Caco-2 (cell line): ENCODE measurements at regions not wholly inside any gene's neighbourhood (a gene's known extent, or its start where the extent isn't known, plus 50 kb on each side); places are given as distances from the start of the nearest gene placed in this dataset.
A peak's percentile ranks its signal among the peaks of the same experiment; 100 is the strongest.

Source experiments
- BruUV-seq: library from RNA; stranded (reverse); fragments of 400-500 nt; replicated peaks from 2 replicates; lab custom pipeline; 2021; lab: Mats Ljungman, UMichigan
- CTCF ChIA-PET: fragments of 300-600 bp; sonication (Branson Sonifier 250); formaldehyde crosslinking; loops from one replicate; lab custom pipeline; 2022; ENCODE audit warnings: antibody characterized with exemption; lab: Charles Lee
- POLR2A ChIA-PET: fragments of 300-600 bp; sonication (Branson Sonifier 250); formaldehyde crosslinking; loops from one replicate; lab custom pipeline; 2022; ENCODE audit warnings: antibody characterized with exemption; lab: Charles Lee
- DNase-seq, 2 experiments: peaks; one replicate each; pipeline versions ENCODE4 v3.0.0 to v3.0.0-alpha.2; 2020 to 2022
- H3K27me3 ChIP-seq: replicated peaks from 2 replicates; pipeline ENCODE4 v1.6.0; 2011; ENCODE audit warnings: low read length; ENCODE audit not compliant: control insufficient read depth, insufficient read depth
- H3K36me3 ChIP-seq: 2 replicates; pipeline ENCODE4 v1.5.1; 2011; ENCODE audit warnings: low read length; ENCODE audit not compliant: control insufficient read depth, insufficient read depth
- H3K4me1 ChIP-seq: fragments of 250-450 bp; sonication (Bioruptor Pico); 2 replicates; pipeline ENCODE4 v1.5.1; 2020; ENCODE audit warnings: mild to moderate bottlenecking
- H3K4me3 ChIP-seq: 2 replicates; pipeline ENCODE4 v1.5.1; 2011; ENCODE audit warnings: low read depth, mild to moderate bottlenecking, control low read depth, low read length
- H3K9me3 ChIP-seq: fragments of 250-450 bp; sonication (Bioruptor Pico); 2 replicates; pipeline ENCODE4 v1.5.1; 2020; ENCODE audit warnings: mild to moderate bottlenecking, moderate library complexity
- H3K27ac Mint-ChIP-seq: one replicate; pipeline ENCODE4 v1.8.0; 2022; ENCODE audit warnings: mixed read lengths; ENCODE audit not compliant: unreplicated experiment
- H3K27me3 Mint-ChIP-seq: one replicate; pipeline ENCODE4 v1.8.0; 2022; ENCODE audit warnings: mixed read lengths; ENCODE audit not compliant: insufficient read depth, unreplicated experiment
- H3K36me3 Mint-ChIP-seq: one replicate; pipeline ENCODE4 v1.8.0; 2022; ENCODE audit warnings: mild to moderate bottlenecking, mixed read lengths; ENCODE audit not compliant: insufficient read depth, unreplicated experiment
- H3K4me1 Mint-ChIP-seq: one replicate; pipeline ENCODE4 v1.8.0; 2022; ENCODE audit warnings: low read depth, mixed read lengths; ENCODE audit not compliant: unreplicated experiment
- H3K4me3 Mint-ChIP-seq: one replicate; pipeline ENCODE4 v1.8.0; 2022; ENCODE audit warnings: mild to moderate bottlenecking, moderate library complexity, mixed read lengths; ENCODE audit not compliant: unreplicated experiment
- H3K9me3 Mint-ChIP-seq: one replicate; pipeline ENCODE4 v1.8.0; 2022; ENCODE audit warnings: mixed read lengths; ENCODE audit not compliant: unreplicated experiment
- CTCF ChIP-seq, 2 experiments: fragments of 200-600 bp in 1 of 2; IDR thresholded peaks; 1 replicate in 1 of 2; 2 replicates in 1 of 2; pipeline versions ENCODE4 v1.5.1 to v1.8.0; 2011 to 2022; ENCODE audit warnings: antibody characterized with exemption in 1 of 2, control low read depth in 1 of 2, inconsistent platforms in 1 of 2, low read depth in 1 of 2, low read length in 1 of 2, mild to moderate bottlenecking in 1 of 2, moderate library complexity in 1 of 2; ENCODE audit not compliant: insufficient read depth in 1 of 2, severe bottlenecking in 1 of 2, unreplicated experiment in 1 of 2
- intact Hi-C: fragments of 100-400 bp; cut with micrococcal nuclease; formaldehyde crosslinking; loops from one replicate; pipeline ENCODE4 v1.10.0; 2022; ENCODE audit not compliant: unreplicated experiment

DNA sequence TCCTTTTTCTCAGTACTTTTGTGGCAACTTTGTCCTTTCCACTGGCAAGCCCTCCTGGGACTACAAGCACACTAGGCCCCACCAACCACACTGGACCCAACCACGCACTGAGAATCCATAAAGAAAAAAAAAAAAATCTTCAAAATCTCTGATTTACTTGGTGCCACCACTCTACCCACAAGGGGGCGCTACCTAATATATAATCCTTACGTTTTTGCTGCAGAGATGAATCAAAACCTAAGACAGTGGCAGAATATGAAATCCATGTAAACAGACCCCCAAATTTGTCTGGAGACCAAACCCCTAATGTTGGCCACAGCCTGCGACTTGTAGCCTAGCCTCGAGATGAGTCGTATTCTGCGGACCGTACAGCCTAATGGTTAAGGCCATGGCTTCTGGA lies 63.5 kb upstream of the ARHGAP36 start:
- CTCF ChIA-PET = interaction anchor here (0.7 kb wide), 1 partner anchor 9 kb away, joined by 3 read pairs; no protein-coding TSS in a partner anchor
- intact Hi-C loops = loop anchor here (1.0 kb wide), 1 partner anchor 639 kb away; no protein-coding TSS in a partner anchor
- Histone ChIP-seq H3K4me1 (no peaks in the 10 kb centered on the region), H3K36me3 (no peaks in the 10 kb centered on the region), H3K9me3 (no peaks in the 10 kb centered on the region), H3K4me3 (no peak overlapping the region), H3K27me3 (no peaks in the 10 kb centered on the region)
- H3K27ac Mint-ChIP-seq = no peak overlapping the region
- no peaks in the 10 kb centered on the region for H3K9me3 Mint-ChIP-seq
- POLR2A ChIA-PET = no interaction called here
- peak; percentile 24 to 26 for DNase-seq
- no TSS peak for BruUV-seq
- peaks cover 6% of the 10 kb centered on the region for H3K27me3 Mint-ChIP-seq
- H3K4me3 Mint-ChIP-seq = no peak overlapping the region
- H3K4me1 Mint-ChIP-seq = no peaks in the 10 kb centered on the region
- peak in 1 of 2 experiments; percentile 44 for TF ChIP-seq CTCF (IDR thresholded peaks at IDR 0.05; ENCODE audit: insufficient read depth in 1 of 2, low read depth in 1 of 2, low read length in 1 of 2, severe bottlenecking in 1 of 2, unreplicated experiment in 1 of 2)
- no peaks in the 10 kb centered on the region for H3K36me3 Mint-ChIP-seq

- no peaks in the 10 kb centered on the region for H3K9me3 ChIP-seq
- no peaks in the 10 kb centered on the region for H3K9me3 Mint-ChIP-seq
- peaks cover 3% of the 10 kb centered on the region for H3K27me3 Mint-ChIP-seq
- ChIA-PET CTCF (interaction anchor here (0.8 kb wide), 1 partner anchor 274 kb away, joined by 3 read pairs; no protein-coding TSS in a partner anchor), POLR2A (no interaction called here)
- no peak for TF ChIP-seq CTCF (IDR thresholded peaks at IDR 0.05; ENCODE audit: insufficient read depth in 1 of 2, low read depth in 1 of 2, low read length in 1 of 2, severe bottlenecking in 1 of 2, unreplicated experiment in 1 of 2)
- no peaks in the 10 kb centered on the region for H3K27me3 ChIP-seq
- no peak overlapping the region for H3K27ac Mint-ChIP-seq
- H3K4me3 ChIP-seq = no peak overlapping the region
- DNase-seq = no peak
- no peak overlapping the region for H3K4me3 Mint-ChIP-seq
- H3K36me3 Mint-ChIP-seq = no peaks in the 10 kb centered on the region
- no peaks in the 10 kb centered on the region for H3K36me3 ChIP-seq
- intact Hi-C loops = no loop called here
- BruUV-seq = no TSS peak
- H3K4me1 ChIP-seq = no peaks in the 10 kb centered on the region
- H3K4me1 Mint-ChIP-seq = no peaks in the 10 kb centered on the region
Measured at GRCh38 chrX:130995439-130995838, 62.7 kb upstream of the ARHGAP36 start.

- H3K36me3 ChIP-seq = no peaks in the 10 kb centered on the region
- Mint-ChIP-seq H3K36me3 (no peaks in the 10 kb centered on the region), H3K4me3 (no peak overlapping the region), H3K9me3 (no peaks in the 10 kb centered on the region), H3K27ac (no peak overlapping the region), H3K27me3 (peaks cover 3% of the 10 kb centered on the region), H3K4me1 (no peaks in the 10 kb centered on the region)
- ChIA-PET CTCF (no interaction called here), POLR2A (no interaction called here)
- H3K9me3 ChIP-seq = no peaks in the 10 kb centered on the region
- DNase-seq = no peak
- H3K4me1 ChIP-seq = no peaks in the 10 kb centered on the region
- no peaks in the 10 kb centered on the region for H3K27me3 ChIP-seq
- no peak for TF ChIP-seq CTCF (IDR thresholded peaks at IDR 0.05; ENCODE audit: insufficient read depth in 1 of 2, low read depth in 1 of 2, low read length in 1 of 2, severe bottlenecking in 1 of 2, unreplicated experiment in 1 of 2)
- H3K4me3 ChIP-seq = no peak overlapping the region
- no TSS peak for BruUV-seq
- intact Hi-C loops = no loop called here
Measured at GRCh38 chrX:130997314-130997713, 60.8 kb upstream of the ARHGAP36 start.
